AG09309 (cell line): ENCODE measurements at regions not wholly inside any gene's neighbourhood (a gene's known extent, or its start where the extent isn't known, plus 50 kb on each side); places are given as distances from the start of the nearest gene placed in this dataset.

ENCODE experiments used
- DNase-seq: peaks from one replicate; pipeline ENCODE4 v3.0.0-alpha.2; 2010; ENCODE audit warnings: low read depth
- H3K4me3 ChIP-seq: 2 replicates; pipeline ENCODE4 v1.5.1; 2011; ENCODE audit warnings: mild to moderate bottlenecking, low read depth, low read length, moderate library complexity; ENCODE audit not compliant: control insufficient read depth
- CTCF ChIP-seq: IDR thresholded peaks from 2 replicates; pipeline ENCODE4 v1.5.1; 2011; ENCODE audit warnings: mild to moderate bottlenecking, low read depth, low read length, inconsistent platforms; ENCODE audit not compliant: insufficient read depth, control insufficient read depth; ENCODE audit errors: missing control alignments

GRCh38 chr2:63692002-63692606 is 103.3 kb downstream of the MDH1 start:
- peak; percentile 38 for TF ChIP-seq CTCF
- no peak overlapping the region for H3K4me3 ChIP-seq
- no peak for DNase-seq

GRCh38 chr2:63695583-63695982 is 106.8 kb downstream of the MDH1 start:
- H3K4me3 ChIP-seq: no peak overlapping the region
- no peak for DNase-seq
- TF ChIP-seq CTCF: no peak

GRCh38 chr2:63696496-63696895 is 107.7 kb downstream of the MDH1 start:
- no peak for TF ChIP-seq CTCF
- no peak overlapping the region for H3K4me3 ChIP-seq
- no peak for DNase-seq

GRCh38 chr2:63697160-63697559 is 108.4 kb downstream of the MDH1 start:
- no peak for DNase-seq
- TF ChIP-seq CTCF: no peak
- H3K4me3 ChIP-seq: no peak overlapping the region

GRCh38 chr2:63698786-63699548 is 110.2 kb downstream of the MDH1 start:
- DNase-seq: peak; percentile 75
- TF ChIP-seq CTCF: peak; percentile 68
- H3K4me3 ChIP-seq: no peak overlapping the region

- TF ChIP-seq CTCF: no peak
- DNase-seq: no peak
- H3K4me3 ChIP-seq: no peak overlapping the region
Measured at GRCh38 chr2:63699549-63699839, 110.7 kb downstream of the MDH1 start.
